OCI-LY1 (cell line): ENCODE measurements at regions not wholly inside any gene's neighbourhood (a gene's known extent, or its start where the extent isn't known, plus 50 kb on each side); places are given as distances from the start of the nearest gene placed in this dataset.

Source experiments
- CTCF ChIP-seq: fragments of 200-600 bp; sonication (generic), shearing (Covaris generic); IDR thresholded peaks from 2 replicates; pipeline ENCODE4 v1.5.1; 2017; ENCODE audit warnings: mild to moderate bottlenecking, antibody characterized with exemption, low read length, moderate library complexity, mixed read lengths
- EZH2 ChIP-seq: fragments of 200-600 bp; sonication (generic), shearing (Covaris generic); IDR thresholded peaks from 2 replicates; pipeline ENCODE4 v1.8.0; 2017; ENCODE audit warnings: borderline replicate concordance, mixed run types, mild to moderate bottlenecking, antibody characterized with exemption, low read length, moderate library complexity, mixed read lengths

GRCh38 chr16:16989368-16989767 lies 481.4 kb downstream of the XYLT1 start:
- TF ChIP-seq CTCF (no peak), EZH2 (no peak)
